Activated naive CD4-positive, alpha-beta T cell treated with anti-CD3 and anti-CD28 coated beads, Interleukin-2, amount 50 U/mL, for 24 hours (primary cell): ENCODE measurements at regions not wholly inside any gene's neighbourhood (a gene's known extent, or its start where the extent isn't known, plus 50 kb on each side); places are given as distances from the start of the nearest gene placed in this dataset.

Source experiments
- H3K27ac Mint-ChIP-seq: one replicate; pipeline ENCODE4 v1.8.0; 2021; ENCODE audit warnings: mild to moderate bottlenecking, mixed read lengths
- H3K27me3 Mint-ChIP-seq: one replicate; pipeline ENCODE4 v1.8.0; 2021; ENCODE audit warnings: mixed read lengths
- H3K36me3 Mint-ChIP-seq: one replicate; pipeline ENCODE4 v1.8.0; 2021; ENCODE audit warnings: mixed read lengths
- H3K4me1 Mint-ChIP-seq: one replicate; pipeline ENCODE4 v1.8.0; 2021; ENCODE audit warnings: mixed read lengths
- H3K4me3 Mint-ChIP-seq: one replicate; pipeline ENCODE4 v1.8.0; 2021; ENCODE audit warnings: mild to moderate bottlenecking, mixed read lengths
- H3K9me3 Mint-ChIP-seq: one replicate; pipeline ENCODE4 v1.8.0; 2021; ENCODE audit warnings: mixed read lengths

DNA sequence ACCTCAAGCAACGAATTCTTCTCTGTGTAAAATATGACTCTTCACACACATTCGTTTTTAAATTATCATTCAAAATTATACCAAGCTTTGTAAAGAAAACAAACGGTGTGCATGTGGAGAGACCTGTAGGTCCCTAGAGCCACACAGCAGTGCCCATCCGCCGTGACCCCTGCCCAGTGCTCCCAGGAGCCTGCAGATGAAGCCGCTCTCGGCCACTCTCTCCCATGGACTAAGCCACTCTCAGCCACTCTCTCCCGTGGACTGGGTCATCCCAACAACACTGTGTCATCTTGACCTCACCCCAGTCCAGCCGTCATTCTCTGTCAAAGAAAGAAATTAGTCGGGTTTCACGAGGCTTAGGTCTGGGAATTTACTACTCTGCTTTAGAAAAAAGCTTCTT is 391.6 kb downstream of the BRD1 start:
- H3K27me3 Mint-ChIP-seq: peaks cover 10% of the 10 kb centered on the region
- H3K27ac Mint-ChIP-seq: no peak overlapping the region
- H3K9me3 Mint-ChIP-seq: no peaks in the 10 kb centered on the region
- H3K4me3 Mint-ChIP-seq: no peak overlapping the region
- H3K4me1 Mint-ChIP-seq: no peaks in the 10 kb centered on the region
- H3K36me3 Mint-ChIP-seq: no peaks in the 10 kb centered on the region

DNA sequence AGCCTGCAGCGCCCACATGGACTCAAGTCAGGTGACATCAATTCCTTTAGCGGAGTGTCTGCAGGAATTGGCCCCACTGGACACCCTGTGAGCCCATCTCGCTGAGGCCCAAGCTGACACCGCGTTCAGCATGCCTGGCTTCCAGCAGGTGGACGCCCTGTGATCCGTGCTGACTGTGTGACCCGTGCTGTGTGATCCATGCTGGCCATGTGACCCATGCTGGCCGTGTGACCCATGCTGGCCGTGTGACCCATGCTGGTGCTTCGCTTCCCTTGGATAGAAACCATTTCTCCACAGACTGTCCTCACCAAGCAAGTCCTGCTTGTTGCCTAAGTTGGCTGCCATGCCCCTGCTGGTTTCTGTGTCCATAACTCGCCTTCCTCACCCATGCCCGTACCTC is 392.1 kb downstream of the BRD1 start:
- Mint-ChIP-seq H3K4me3 (no peak overlapping the region), H3K36me3 (no peaks in the 10 kb centered on the region), H3K9me3 (no peaks in the 10 kb centered on the region), H3K27ac (no peak overlapping the region), H3K4me1 (no peaks in the 10 kb centered on the region), H3K27me3 (peaks cover 9% of the 10 kb centered on the region)

DNA sequence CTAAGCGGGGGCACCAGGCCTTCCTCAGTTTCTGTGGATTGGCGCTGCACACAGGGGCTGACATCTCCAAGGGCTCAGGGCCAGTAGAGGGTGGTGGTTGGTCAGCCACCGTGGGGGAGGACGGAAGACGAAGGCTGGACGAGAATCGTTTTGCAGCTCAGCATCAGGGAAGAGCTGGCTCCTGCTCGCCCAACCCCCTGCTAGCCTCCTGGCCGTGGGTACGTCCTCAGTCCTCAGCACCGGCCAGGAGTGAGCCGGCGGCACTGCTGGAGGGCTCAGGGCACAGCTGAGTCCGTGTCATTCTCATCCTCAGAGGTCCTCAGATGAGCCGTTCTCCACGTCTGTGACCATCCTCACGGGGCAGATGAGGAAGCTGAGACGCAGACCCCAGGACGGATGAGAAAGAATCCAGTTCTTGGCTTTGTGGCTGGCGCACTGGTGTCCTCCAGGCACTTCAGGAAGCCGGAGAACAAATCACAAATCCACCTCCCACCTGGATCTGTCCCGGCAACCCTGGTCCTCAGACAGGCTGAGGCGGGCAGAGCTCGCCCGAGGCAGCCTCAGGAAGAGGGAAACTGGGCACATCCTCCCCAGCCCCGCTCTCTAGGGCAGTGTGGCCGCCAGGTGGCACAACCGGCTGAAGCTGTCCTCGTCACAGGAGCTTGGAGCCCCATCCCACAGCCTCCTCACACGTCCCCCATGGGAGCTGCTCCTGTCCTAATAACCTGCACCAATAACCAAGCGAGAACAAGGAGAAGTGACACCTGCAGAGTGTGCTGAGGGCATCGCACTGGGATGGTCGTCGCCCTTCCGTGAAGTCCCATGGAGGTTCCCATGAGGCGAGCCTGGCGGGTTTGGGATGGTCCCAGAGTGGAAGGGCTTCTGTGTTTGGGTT is 393.7 kb downstream of the BRD1 start:
- H3K27me3 Mint-ChIP-seq: peaks cover 9% of the 10 kb centered on the region
- H3K9me3 Mint-ChIP-seq: no peaks in the 10 kb centered on the region
- no peak overlapping the region for H3K27ac Mint-ChIP-seq
- no peaks in the 10 kb centered on the region for H3K4me1 Mint-ChIP-seq
- no peaks in the 10 kb centered on the region for H3K36me3 Mint-ChIP-seq
- H3K4me3 Mint-ChIP-seq: no peak overlapping the region

DNA sequence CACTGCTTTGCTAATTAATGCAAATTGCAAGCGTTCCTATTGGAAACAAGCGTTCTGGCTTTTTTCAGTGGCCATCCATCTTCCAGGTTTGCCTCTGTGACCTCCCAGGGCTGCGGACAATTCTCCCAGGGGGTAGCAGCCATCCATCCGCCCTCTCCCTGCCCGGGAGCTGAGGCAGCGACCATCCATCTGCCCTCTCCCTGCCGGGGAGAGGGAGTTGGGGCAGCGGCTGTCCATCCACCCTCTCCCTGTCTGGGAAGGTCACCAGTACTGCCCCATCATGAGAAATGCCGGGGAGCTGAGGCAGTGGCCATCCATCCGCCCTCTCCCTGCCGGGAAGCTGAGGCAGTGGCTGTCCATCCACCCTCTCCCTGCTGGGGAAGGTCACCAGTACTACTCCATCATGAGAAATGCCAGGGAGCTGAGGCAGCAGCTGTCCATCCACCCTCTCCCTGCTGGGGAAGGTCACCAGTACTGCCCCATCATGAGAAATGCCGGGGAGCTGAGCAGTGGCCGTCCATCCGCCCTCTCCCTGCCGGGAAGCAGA is 394.7 kb downstream of the BRD1 start:
- no peaks in the 10 kb centered on the region for H3K9me3 Mint-ChIP-seq
- no peak overlapping the region for H3K4me3 Mint-ChIP-seq
- H3K27me3 Mint-ChIP-seq: peaks cover 11% of the 10 kb centered on the region
- H3K27ac Mint-ChIP-seq: no peak overlapping the region
- no peaks in the 10 kb centered on the region for H3K36me3 Mint-ChIP-seq
- H3K4me1 Mint-ChIP-seq: no peaks in the 10 kb centered on the region

DNA sequence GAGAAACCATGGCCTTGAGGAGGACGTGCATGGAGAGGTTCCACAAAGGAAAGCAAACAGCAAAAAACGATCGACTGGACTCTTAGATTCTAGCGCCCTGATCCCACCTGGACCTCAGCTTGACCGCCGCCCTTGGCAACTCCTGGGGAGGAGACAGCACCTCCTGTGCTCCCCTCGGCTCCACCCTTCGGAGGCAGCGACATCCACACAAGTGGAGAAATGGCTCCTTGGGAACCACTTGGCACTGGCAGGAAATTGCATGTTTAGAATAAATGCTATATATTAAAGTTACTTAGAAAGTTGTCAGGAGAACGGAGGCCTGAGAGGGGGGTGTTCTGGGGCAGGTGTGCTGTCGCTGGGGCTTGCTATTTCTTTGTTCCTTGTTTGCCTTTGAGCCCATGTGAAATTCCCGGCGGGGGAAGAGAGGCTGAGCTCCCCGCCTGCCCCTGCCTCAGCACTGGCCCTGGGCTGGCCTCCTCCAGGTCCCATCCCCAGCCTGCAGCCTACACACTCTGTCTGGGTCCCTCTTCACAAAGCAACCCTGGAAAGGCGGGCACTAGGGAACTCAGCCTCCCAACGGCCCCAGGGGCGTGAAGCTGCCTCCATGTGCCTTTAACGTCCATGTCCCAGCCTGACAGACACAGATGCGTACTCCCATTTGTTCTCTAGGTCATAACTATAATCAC is 395.3 kb downstream of the BRD1 start:
- Mint-ChIP-seq H3K36me3 (no peaks in the 10 kb centered on the region), H3K27ac (no peak overlapping the region), H3K4me3 (no peak overlapping the region), H3K4me1 (no peaks in the 10 kb centered on the region), H3K9me3 (no peaks in the 10 kb centered on the region), H3K27me3 (peaks cover 11% of the 10 kb centered on the region)

DNA sequence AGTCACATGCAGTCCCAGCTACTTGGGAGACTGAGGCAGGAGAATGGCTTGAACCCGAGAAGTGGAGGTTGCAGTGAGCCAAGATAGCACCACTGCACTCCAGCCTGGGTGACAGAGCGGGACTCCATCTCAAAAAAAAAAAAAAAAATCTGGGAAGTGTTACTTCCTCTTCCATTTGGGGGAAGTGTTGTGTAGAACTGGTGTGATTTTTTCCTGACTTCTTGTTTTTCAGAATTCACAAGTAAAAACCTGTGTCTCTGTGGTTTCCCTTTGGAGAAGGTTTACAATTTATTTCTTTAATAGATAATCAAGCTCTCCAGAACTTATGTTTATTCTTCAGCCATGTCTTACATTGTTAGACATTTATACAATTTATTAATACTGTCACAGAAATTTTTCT is 396.1 kb downstream of the BRD1 start:
- no peaks in the 10 kb centered on the region for H3K4me1 Mint-ChIP-seq
- H3K36me3 Mint-ChIP-seq: no peaks in the 10 kb centered on the region
- H3K4me3 Mint-ChIP-seq: no peak overlapping the region
- H3K27me3 Mint-ChIP-seq: peaks cover 11% of the 10 kb centered on the region
- no peaks in the 10 kb centered on the region for H3K9me3 Mint-ChIP-seq
- no peak overlapping the region for H3K27ac Mint-ChIP-seq

DNA sequence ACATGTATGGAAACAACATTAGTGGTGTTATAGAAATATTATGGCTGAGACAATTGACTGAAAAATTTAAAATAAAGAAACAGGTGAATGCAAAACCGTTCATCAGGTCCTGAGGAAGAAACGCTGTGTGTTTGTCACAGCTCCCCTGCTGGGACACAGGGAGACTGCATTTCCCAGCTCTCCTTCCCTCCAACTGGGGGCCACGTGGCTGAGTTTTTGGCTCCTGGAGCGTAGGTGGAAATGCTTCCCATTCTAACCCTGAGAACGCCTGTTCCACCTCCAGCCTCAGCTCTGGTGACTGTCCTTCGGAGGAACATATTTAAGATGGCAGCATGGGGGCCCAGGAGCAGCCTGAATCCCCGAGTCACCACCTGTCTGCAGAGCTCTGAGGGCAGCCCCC is 398.6 kb downstream of the BRD1 start:
- Mint-ChIP-seq H3K4me1 (no peaks in the 10 kb centered on the region), H3K27me3 (peaks cover 10% of the 10 kb centered on the region), H3K36me3 (no peaks in the 10 kb centered on the region), H3K4me3 (no peak overlapping the region), H3K27ac (no peak overlapping the region), H3K9me3 (no peaks in the 10 kb centered on the region)

DNA sequence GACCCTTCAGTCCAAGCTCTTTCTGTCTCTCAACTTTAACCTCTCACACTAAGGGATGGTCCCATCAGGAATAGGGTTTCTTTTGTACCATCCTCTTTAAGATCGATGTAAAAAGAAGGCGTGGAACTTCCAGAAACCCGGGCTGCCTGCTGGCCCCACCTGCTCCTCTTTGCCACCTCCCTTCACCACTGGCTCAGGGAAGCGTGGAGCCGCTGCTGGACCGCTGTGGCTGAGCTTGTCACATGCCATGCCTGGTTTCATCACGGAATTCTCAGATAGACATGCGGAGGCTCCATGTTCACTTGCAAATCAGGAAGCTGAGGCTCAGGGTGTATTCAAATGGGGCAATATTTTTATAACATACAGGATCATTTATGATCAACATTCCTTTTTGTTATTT is 399.7 kb downstream of the BRD1 start:
- Mint-ChIP-seq H3K9me3 (no peaks in the 10 kb centered on the region), H3K4me1 (no peaks in the 10 kb centered on the region), H3K36me3 (no peaks in the 10 kb centered on the region), H3K4me3 (no peak overlapping the region), H3K27me3 (peaks cover 12% of the 10 kb centered on the region), H3K27ac (no peak overlapping the region)

DNA sequence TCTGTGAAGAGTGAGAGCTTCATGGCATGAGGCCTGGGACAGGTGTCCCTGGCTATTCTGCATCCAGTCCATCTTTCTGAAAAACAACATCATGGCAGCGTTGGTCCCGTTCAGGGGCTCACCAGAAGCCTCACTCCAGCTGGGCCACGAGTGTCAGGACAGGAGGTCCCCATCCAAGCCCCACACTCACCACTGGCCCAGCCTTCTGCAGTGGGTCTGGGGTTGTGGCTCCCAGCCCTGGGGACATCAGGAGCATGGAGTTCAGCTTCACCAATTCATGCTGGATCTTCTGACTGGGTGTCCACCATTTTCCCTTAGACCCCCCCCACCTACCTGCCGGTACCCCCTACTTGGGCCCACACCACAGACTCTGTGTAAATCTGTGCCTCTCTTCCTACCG is 400.3 kb downstream of the BRD1 start:
- Mint-ChIP-seq H3K9me3 (no peaks in the 10 kb centered on the region), H3K27ac (no peak overlapping the region), H3K36me3 (no peaks in the 10 kb centered on the region), H3K4me3 (no peak overlapping the region), H3K4me1 (no peaks in the 10 kb centered on the region), H3K27me3 (peaks cover 12% of the 10 kb centered on the region)

DNA sequence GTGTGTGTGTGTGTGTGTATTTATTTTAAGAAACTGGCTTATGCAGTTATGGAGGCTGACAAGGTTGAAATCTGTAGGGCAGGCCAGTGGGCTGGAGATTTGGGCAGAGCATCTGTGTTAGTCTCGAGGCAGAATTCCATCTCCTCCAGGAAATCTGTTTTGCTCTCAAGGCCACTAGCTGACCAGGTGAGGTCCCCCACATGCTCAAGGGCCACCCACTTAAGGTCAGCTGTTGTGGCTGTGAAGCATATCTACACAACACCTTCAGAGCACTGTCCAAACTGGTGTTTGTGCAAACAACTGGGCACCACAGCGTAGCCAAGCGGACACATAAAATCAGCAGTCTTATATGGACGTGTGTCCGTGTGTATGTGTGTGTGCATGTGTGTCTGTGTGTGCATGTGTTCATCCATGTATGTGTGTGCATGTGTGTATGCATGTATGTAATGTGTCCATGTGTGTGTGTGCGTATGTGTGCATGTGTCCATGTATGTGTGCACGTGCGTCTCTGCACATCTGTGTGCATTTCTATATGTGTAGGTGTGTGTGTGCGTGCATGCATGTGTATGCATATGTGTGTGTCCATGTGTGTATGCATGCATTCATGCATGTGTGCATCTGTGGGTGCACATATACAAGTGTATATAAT is 400.9 kb downstream of the BRD1 start:
- Mint-ChIP-seq H3K9me3 (no peaks in the 10 kb centered on the region), H3K27me3 (peaks cover 12% of the 10 kb centered on the region), H3K4me3 (no peak overlapping the region), H3K27ac (no peak overlapping the region), H3K36me3 (no peaks in the 10 kb centered on the region), H3K4me1 (no peaks in the 10 kb centered on the region)

DNA sequence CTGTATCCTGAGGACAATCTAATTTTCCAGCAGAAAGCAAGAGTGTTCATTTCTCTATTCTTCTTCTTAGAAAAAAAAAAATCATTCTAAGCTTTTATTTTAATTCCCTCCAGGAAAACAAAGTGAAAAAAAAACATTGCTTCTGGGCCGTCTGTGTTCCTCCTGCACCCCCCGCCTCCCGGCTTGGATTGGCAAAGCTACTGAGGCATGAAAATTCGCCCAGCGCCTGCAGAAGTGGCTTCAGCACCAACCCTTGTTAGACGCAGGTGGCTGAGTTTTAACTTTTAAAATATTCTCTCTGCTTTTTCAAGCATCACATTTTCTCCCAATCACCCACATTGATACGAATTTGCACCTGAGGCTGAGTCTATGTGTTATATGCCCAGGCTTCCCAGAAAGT is 401.6 kb downstream of the BRD1 start:
- no peaks in the 10 kb centered on the region for H3K4me1 Mint-ChIP-seq
- no peak overlapping the region for H3K27ac Mint-ChIP-seq
- H3K36me3 Mint-ChIP-seq: no peaks in the 10 kb centered on the region
- H3K27me3 Mint-ChIP-seq: peaks cover 10% of the 10 kb centered on the region
- peaks cover 3% of the 10 kb centered on the region for H3K9me3 Mint-ChIP-seq
- no peak overlapping the region for H3K4me3 Mint-ChIP-seq

DNA sequence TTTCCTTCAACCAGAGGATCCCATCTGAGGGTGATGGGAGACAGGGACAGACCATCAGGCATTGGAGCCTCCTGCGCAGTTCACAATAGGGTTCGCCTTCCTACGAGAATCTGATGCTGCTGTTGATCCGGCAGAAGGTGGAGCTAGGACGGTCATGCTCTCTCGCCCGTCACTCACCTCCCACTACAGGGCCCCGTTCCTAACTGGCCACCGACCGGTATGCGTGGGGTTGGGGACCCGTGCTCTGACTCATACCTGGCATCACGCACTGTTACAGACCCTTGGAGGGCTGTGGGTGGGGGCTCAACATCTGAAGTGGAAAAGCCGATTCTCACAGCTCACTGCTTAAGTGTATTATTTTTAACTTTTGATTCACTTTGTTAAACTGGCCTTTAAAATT is 402.3 kb downstream of the BRD1 start:
- no peaks in the 10 kb centered on the region for H3K36me3 Mint-ChIP-seq
- H3K27me3 Mint-ChIP-seq: peaks cover 9% of the 10 kb centered on the region
- H3K4me1 Mint-ChIP-seq: no peaks in the 10 kb centered on the region
- H3K9me3 Mint-ChIP-seq: peaks cover 6% of the 10 kb centered on the region
- no peak overlapping the region for H3K4me3 Mint-ChIP-seq
- H3K27ac Mint-ChIP-seq: no peak overlapping the region

DNA sequence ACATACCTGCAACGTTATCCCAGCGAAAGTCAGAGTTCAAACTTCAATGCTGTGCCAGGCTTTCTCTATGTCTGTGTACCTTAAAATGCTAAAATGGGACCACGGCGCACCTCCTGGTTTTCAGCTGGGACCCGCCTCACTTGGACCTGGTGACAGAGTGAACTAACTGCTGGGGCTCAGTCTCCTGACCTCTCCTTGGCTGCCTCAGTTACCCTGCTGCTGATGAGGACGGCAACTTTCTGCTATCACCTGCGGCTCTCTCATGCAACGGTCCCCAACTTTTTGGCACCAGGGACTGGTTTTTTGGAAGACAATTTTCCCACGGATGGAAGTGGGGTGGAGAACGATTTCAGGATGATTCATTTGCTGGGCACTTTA is 402.8 kb downstream of the BRD1 start:
- Mint-ChIP-seq H3K27ac (no peak overlapping the region), H3K36me3 (no peaks in the 10 kb centered on the region), H3K27me3 (peaks cover 9% of the 10 kb centered on the region), H3K9me3 (peaks cover 6% of the 10 kb centered on the region), H3K4me1 (no peaks in the 10 kb centered on the region), H3K4me3 (no peak overlapping the region)

DNA sequence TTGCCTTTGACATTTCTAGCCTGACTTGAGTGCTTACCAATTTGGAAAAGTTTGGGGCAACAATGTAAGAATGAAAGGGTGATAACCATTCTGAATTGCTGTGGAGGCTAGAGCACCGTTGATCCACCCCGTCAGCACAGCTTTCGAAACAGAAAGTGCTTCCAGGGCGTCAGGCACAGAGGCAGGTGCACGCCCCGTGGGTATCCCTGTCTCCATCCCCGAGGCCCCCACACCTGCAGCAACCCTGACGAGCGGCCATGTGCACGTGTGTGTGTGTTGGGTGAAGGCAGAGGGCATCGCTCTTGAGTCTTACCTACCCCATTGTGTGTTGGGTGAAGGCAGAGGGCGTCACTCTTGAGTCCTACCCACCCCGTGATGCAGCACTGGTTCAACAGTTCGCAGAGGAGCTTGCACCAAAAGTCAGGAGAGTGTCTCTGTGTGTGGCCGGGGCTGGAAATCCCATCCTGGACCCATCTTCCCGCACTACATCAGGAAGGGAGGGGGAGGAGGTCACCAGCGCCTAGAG is 404.5 kb downstream of the BRD1 start:
- Mint-ChIP-seq H3K4me1 (no peaks in the 10 kb centered on the region), H3K9me3 (peaks cover 6% of the 10 kb centered on the region), H3K36me3 (no peaks in the 10 kb centered on the region), H3K4me3 (no peak overlapping the region), H3K27me3 (peaks cover 7% of the 10 kb centered on the region), H3K27ac (no peak overlapping the region)

DNA sequence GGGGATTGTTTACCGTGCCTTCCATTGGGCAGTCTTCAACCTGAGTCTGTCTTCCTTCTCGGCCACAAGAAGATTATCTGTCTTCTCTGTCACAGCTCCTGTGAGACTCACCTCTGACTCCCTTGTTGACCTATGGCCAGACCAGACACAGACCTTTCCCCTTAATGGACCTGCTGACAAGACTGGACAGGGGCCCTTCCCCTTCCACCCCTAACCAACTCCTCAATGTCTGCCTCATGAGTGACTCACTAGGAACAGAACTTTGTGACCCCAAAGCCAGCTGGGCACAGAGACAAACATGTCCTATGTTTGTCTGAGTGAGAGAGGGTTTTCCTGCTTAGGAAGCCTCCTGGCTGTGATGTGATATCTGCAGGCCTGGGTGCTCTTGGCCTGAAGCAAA is 405.0 kb downstream of the BRD1 start:
- Mint-ChIP-seq H3K4me1 (no peaks in the 10 kb centered on the region), H3K36me3 (no peaks in the 10 kb centered on the region), H3K9me3 (peaks cover 6% of the 10 kb centered on the region), H3K27me3 (peaks cover 7% of the 10 kb centered on the region), H3K27ac (no peak overlapping the region), H3K4me3 (no peak overlapping the region)

DNA sequence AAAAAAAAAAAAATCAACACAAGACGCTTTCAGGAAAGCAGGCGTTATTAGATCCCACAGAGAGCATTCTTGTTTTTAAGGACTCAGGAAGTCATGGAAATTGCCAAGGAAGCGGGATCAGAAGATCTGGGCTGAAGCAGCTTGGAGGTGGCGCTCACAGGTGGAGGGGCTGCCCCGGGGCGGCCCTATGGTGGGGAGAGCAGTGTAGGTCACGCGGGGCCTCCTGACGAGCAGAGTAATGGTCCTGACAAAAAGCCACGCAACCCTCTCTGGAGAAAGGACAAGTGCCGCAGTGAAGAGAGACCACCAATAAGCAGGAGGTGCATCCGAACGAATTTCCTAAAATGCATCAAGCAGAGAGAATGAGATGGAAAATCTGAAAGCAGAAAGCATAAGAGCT is 407.0 kb downstream of the BRD1 start:
- Mint-ChIP-seq H3K36me3 (no peaks in the 10 kb centered on the region), H3K4me1 (no peaks in the 10 kb centered on the region), H3K9me3 (peaks cover 6% of the 10 kb centered on the region), H3K27me3 (peaks cover 7% of the 10 kb centered on the region), H3K27ac (no peak overlapping the region), H3K4me3 (no peak overlapping the region)
